Stimulated activated CD4-positive, alpha-beta T cell treated with anti-CD3 and anti-CD28 coated beads, Interleukin-15, amount 100 ng/mL, for 1 hour (primary cell): ENCODE measurements at regions not wholly inside any gene's neighbourhood (a gene's known extent, or its start where the extent isn't known, plus 50 kb on each side); places are given as distances from the start of the nearest gene placed in this dataset.

Source experiments
- DNase-seq, 2 donors: peaks; one replicate each; pipeline ENCODE4 v3.0.0-alpha.2; 2020; ENCODE audit warnings: low read depth in 1 of 2, low spot score in 1 of 2

DNA sequence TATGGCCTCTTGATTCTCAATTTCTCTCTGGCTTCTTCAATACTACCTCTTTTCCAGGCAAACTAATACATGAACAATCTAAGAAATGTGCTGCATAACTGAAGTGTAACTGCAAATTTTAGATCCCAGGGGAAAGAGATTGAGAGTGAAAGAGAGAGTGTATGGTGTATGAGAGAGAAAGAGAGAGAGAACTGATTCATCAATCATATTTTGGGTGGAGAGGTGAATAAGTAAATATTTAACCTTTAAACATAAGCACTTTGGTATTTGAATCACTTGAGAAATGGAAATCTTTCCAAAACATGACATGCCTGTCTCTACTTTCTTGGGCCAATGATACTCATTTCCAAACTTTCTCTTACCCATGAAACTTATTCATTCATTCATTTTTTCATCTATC, 147.2 kb upstream of the DIPK2B start:
- no peak for DNase-seq

DNA sequence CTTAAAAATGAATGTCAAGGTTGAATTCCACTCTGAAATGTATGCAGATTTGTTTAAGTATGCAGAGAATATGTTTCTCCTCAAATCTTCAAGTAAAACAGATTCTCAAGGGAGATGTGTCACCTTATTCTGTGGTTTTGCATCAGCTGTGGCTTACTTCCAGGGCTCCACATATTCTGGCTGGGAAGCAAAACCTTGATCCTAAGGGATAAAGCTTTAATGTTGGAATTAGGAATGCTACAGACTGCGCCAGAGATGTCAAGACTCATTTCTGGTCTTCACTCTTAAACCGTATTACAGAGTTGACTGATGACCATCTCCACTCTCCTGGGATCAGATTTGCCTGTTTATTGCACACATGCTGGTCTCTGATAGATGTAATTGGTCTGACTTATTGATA, 143.9 kb upstream of the DIPK2B start:
- no peak for DNase-seq

DNA sequence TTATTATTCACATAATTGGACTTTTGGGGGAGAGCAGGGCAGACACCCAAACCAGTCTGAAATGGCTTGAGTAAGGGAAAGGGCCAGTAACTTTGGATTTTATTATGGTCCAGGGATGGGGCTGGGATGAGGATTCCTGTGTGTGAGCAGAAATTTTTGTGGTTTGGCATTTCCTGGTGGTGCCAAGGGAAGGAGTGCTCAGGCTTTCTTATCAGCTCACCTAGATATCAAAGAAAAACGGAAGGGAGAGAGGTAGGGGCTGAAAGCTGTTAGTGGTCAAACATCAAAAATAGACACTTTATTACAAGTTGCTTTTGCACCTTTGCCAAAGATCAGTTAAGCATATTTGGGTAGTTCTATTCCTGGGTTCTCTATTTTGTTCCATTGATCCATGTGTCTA, 128.5 kb upstream of the DIPK2B start:
- no peak for DNase-seq

DNA sequence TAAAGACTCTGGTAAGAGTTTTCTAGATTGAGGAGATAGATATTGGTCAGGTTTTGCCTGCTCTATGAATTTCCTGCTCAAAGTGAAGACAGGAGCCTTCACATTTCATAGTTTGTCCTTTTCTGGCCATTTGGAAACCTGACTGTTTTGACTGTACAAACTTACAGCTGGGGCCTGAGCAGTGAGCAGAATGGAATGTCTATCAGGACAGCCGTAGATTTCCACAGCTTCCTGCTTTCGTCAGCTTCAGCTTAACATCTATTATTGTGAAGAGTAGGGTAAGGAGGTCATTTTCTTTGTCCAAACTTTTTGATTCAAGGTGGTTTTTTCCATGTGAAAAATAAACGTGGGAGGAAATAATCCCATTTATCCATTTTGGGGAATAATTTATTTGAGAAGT, 124.3 kb upstream of the DIPK2B start:
- DNase-seq: no peak

DNA sequence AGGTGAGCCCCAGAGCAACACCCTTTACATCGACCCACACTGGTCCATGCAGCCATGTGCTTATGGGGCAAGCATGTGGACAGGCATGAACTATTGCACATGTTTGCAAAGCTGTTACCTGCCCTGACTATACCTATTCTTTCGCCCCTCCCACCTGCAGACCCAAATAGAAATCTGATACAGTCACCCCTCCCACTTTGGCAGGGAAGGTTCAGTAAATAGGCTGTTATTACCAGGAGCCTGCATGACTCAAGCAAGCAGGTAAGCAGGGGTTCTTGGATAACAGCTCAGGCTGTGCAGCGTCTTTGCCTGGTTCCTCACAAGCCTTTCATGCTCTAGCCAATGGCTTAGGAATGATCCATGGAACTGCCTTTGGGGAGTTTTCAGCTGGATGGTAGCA, 122.7 kb upstream of the DIPK2B start:
- DNase-seq: no peak

DNA sequence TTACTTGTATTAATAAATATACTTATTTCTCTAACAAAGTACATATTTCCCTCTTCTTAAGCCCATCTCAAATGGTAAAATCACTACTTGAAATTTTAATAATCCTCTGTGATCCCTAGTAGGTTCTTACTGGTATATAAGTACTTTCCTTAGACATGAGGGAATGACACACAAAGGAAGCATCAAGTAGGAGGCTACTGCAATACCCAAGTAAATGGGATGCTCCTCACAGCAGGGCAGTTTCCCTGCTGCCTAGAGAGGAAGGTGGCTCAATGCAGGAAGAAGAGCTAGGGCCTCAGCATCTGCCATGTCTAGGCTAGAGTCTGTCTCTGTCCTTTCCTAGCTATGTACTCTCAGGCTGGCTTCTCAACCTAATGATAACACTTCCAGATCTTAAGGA, 122.1 kb upstream of the DIPK2B start:
- DNase-seq: no peak

DNA sequence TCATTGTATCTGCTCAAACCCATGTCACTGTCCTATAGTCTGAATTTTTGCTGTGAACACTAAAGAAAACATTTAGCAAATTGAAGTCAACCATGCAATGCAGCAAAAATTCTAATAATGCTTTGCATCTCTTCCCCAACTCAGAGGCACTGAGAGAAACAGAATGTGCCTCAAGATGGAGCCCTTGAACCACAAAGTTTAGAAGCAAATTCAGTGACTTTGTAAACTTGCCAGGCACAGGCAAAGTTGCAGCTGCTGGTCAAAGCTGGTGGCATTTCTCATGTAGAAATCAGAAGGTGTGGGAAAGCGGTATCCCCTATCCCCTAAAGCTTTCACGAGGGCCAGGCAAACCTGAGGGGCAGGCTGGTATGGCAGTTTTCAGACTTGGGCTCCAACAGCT, 121.7 kb upstream of the DIPK2B start:
- no peak for DNase-seq

DNA sequence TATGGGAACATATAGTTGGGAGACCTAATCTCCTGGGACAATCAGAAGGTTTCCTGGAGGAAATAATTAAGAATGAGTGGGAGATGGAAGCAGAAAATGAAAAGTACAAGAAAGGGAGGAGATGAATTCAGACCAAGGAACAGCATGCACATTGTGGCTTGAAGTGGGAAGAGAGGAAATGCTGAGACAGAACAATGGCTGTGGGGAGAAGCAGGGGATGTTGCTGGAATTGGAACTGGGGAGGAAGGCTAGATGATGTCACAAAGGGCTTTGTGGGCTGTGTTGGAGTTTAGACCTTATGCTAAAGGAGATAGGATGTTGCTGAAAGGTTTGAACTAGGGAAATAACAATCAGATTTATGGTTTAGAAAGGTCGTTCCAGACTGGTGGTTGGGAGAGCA, 119.5 kb upstream of the DIPK2B start:
- no peak for DNase-seq

DNA sequence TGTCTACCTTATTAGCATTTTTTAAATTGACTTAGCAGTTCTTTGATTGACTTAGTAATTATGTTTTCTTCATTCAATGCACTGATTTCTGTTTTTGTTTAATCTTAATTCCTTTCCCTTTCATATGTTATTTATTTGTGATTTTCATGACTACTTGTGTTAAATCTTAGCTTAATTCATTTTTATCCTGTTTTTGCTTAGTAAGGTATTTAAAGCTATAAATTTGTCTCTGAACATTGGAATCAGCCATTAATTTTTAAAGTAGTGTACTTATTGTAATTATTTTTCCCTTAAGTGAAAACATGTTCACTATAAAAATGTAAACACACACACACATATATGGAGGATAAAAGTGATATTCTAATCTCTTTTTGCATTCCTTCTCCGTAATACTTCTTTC, 109.1 kb upstream of the DIPK2B start:
- DNase-seq: no peak

DNA sequence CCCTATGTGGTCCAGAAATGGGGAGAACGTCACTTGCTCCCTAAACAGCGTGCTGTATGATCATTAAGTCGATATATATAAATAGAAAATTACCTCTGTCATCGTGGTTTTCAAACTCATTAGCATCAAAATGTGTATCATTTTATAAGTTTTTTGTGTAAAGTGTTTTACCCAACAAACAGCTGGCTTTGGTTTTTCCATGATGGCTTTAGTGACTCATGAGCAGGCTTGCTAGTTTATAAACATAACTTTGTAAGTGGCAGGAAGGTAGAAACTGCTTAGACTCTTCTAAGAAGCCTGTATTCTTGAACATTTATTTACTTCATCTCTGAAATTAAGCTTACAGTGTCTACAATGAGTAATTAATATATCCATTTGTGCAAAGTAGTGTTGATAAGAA, 108.4 kb upstream of the DIPK2B start:
- no peak for DNase-seq

DNA sequence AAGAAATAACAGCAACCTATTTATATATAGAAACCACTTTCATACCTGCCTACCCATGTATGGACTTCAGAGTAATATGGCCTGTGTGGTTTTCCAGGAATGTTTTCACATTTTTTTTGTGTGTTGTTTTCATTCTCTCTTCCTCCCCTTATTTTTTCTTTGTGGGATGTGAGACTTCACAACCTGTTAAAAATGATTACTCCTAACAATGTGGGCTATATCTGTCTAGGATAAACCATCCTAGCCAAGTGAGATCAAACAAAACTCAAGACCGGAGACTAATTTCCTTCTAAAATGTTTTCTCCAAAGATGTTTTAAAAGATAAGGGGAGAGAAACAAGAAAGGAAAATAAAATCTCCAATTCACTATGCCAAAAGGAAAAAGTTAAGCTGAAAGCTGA, 106.1 kb upstream of the DIPK2B start:
- DNase-seq: no peak

DNA sequence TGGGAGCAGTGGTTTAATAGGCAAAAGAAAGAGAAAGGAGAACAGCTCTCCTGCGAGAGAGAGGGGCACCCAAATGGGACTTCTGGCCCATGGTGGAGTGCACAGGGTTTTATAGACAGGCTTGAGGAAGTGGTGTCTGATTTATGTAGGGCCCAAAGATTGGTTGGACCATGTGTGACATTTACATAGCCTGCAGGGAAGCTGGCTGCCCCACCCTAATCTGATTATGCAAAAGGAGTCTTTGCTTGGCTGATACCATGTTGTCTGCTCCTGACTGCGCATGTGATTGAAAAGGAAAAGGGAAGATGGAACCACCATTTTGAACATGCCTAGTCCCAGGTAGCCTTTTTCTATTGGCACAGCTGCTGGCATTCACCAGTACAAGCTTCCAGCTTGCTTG, 100.0 kb upstream of the DIPK2B start:
- DNase-seq: no peak

DNA sequence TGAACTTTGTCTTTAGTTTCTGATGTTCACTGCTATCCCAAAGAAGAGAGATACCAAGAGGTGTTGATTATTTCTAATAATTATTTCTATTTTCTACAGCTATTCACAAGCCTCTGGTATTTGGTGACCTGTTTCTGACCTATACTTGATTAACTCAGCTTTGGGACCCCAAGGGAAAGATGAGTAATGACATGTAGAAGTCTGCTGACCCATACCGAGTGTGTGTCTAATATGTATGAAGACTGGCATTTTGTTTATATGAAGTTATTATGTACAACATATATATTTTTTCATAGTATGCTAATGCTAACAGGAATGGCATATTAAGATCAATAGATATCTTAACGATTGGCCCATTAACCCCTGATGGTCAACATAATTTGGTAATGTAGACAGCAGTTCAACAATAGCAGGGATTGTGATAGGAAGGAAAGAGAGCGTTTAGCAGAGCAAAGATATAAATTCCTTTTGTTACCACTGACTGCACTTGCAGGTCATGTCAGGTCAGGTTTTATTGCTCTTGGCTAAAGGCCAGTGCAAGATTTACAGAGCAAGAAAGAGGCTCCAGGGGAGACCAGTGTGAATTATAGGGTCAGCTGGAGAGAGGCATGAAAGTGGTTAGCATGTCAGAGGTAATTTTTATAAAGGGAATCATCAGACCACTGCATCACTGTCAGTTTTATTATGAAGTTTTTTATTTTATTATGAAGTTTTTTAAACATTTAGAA, 94.7 kb upstream of the DIPK2B start:
- DNase-seq: no peak

DNA sequence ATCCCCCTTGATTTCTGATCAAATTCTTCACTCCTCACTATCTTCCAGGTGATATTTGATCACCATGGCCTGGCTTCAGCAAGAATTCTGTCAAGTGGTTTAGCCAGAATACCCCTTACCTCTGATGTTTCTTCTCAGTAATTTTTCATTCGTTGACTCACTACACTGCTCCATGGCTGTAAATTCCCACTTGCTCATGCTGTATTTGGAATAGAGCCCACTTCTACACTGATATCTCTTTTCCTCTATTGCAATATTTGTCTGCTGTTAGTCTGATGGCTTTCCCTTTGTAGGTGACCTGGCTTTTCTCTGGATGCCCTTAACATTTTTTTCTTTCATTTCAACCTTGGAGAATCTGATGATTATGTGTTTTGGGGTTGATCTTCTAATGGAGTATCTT, 73.9 kb upstream of the DIPK2B start:
- no peak for DNase-seq

DNA sequence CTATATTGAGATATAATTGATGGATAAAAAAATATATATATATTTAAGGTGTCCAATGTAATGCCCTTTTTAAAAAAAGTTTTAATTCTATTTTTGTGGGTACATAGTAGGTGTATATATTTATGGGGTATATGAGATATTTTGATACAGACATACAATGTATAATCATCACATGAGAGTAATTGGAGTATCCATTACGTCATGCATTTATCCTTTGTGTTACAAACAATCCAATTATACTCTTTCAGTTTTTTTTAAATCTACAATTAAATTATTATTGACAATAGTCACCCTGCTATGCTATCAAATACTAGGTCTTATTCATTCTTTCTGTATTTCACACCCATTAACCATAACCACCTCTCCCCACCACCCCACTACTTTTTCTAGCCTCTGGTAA, 66.3 kb upstream of the DIPK2B start:
- DNase-seq: no peak

DNA sequence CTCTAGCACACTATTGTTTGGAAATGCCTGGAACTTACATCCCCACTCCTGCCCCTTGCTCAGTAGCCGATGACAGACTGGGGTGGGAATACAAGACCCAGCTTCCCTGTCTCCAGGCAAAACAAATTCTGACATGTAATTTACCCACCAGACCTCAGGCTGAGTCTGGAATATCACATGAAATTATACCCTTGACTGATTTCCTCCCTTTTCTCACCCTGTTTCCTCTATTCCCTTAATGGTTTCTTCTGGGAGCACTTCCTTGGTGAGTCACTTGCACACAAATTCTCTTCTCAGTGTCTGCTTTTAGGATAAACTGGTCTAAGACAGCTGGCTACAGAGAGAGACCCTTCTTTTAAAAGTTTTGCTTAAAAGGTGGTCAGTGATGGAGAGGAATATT, 65.8 kb upstream of the DIPK2B start:
- DNase-seq: no peak

DNA sequence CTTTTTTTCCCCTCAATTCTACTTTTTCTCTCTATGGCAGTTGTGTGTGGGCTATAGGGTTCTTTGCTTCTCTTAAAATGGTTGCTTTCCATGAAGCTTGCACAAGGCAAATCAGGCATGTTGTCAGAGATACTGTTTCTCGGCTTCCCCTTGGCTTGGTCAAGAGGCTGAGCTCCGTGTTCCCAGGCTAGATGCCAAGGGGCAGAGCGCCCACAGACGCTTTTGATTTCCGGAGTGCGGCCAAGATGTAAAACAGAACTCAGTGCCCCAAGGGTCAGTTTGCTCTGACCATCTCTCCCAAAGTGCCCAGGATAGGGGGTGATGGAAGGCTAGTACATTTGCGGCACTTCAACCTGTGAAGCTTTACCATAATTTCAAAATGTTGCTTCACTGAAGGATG, 64.2 kb upstream of the DIPK2B start:
- DNase-seq: no peak

DNA sequence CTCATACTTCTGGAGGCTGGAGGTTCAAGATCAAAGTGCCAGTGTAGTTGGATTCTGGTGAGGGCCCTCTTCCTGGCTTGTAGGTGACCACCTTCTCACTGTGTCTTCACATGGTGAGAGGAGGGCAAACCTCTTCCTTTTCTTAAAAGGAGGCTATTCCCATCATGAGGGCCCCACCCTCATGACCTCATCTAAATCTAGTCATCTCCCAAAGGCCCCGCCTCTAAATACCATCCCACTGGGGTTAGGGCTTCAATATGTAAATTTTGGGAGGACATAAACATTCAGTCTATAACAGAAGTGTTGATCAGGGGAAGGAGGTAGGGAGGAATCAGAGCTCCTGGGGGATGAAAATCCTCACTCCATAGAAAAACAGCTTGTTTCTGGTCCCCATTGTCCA, 60.8 kb upstream of the DIPK2B start:
- no peak for DNase-seq

DNA sequence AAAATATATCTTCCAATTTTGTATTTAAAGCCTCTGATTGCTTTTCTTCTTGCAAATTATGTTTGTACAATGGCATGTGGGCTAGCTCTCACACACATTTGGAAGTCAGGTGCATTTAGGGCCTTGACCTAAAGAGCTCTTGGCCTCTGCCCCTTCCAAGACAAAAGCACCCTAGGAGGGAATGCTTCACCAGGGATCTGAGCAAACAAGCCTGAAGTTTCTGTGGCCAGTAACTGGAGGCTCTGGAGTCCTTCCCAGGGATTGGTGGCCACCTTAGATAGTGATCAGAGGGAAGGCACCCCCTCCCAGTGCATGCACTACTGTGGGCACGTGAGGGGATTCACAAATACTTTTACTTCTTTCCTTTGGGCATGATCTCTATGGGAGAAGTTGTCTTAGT, 60.3 kb upstream of the DIPK2B start:
- DNase-seq: no peak

DNA sequence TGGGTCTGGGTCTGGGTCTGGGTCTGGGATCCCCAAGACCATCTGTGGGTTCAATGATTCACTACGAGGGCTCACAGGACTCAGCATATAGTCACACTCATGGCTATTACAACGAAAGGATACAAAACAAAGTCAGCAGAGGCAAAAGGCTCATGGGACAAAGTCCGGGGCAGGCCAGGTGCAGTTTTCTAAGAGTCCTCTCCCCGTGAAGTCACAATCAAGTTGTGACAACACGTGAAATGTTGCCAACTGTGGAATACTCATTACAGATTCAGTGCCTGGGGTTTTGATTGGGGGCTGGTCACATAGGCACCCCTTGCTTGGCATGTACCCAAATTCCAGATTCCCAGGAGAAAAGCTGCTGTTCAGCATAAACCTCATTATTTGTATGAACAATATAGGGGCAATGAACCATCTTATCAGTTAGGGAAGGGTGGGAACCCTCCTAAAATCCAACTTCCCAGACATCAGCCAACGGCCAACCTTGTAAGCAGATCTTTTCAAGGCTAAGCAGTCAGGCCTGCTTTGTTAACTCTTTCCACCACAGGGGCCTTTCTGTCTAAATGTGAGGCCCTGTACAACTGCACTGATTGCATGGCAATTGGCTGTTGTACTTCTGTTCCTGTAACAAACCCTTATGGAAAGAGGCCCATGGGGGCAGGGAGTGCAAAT, 58.2 kb upstream of the DIPK2B start:
- no peak for DNase-seq
